Activated CD8-positive, alpha-beta T cell treated with anti-CD3 and anti-CD28 coated beads for 36 hours (primary cell): ENCODE measurements at regions not wholly inside any gene's neighbourhood (a gene's known extent, or its start where the extent isn't known, plus 50 kb on each side); places are given as distances from the start of the nearest gene placed in this dataset.

Experiments
- ATAC-seq: fragments of 200-7000 bp; cut with Tn5 transposase; one replicate; pipeline ENCODE4 v1.10.0; 2021; ENCODE audit warnings: mild to moderate bottlenecking, moderate library complexity
- CTCF ChIA-PET: fragments of 350-600 bp; sonication (Branson Sonifier 250); formaldehyde crosslinking; loops from one replicate; lab custom pipeline; 2021; ENCODE audit warnings: antibody characterized with exemption; lab: Charles Lee
- POLR2A ChIA-PET: fragments of 350-600 bp; sonication (Branson Sonifier 250); formaldehyde crosslinking; loops from one replicate; lab custom pipeline; 2021; ENCODE audit warnings: antibody characterized with exemption; lab: Charles Lee
- DNase-seq: peaks from one replicate; pipeline ENCODE4 v3.0.0-alpha.2; 2020
- H3K27ac Mint-ChIP-seq: one replicate; pipeline ENCODE4 v1.8.0; 2021; ENCODE audit warnings: mild to moderate bottlenecking, mixed read lengths
- H3K27me3 Mint-ChIP-seq: one replicate; pipeline ENCODE4 v1.8.0; 2021; ENCODE audit warnings: mixed read lengths
- H3K36me3 Mint-ChIP-seq: one replicate; pipeline ENCODE4 v1.8.0; 2021; ENCODE audit warnings: low read depth, mixed read lengths
- H3K4me1 Mint-ChIP-seq: one replicate; pipeline ENCODE4 v1.8.0; 2021; ENCODE audit warnings: low read depth, mixed read lengths
- H3K4me3 Mint-ChIP-seq: one replicate; pipeline ENCODE4 v1.8.0; 2021; ENCODE audit warnings: mild to moderate bottlenecking, moderate library complexity, mixed read lengths
- H3K9me3 Mint-ChIP-seq: one replicate; pipeline ENCODE4 v1.8.0; 2021; ENCODE audit warnings: mixed read lengths
- CTCF ChIP-seq: fragments of 200-600 bp; IDR thresholded peaks from one replicate; pipeline ENCODE4 v1.8.0; 2022; ENCODE audit warnings: antibody characterized with exemption, mild to moderate bottlenecking
- intact Hi-C: fragments of 100-400 bp; cut with micrococcal nuclease; formaldehyde crosslinking; loops from one replicate; pipeline ENCODE4 v1.10.0; 2022

GRCh38 chr5:68542207-68542606 lies 326.7 kb downstream of the PIK3R1 start:
- Mint-ChIP-seq H3K4me3 (no peak overlapping the region), H3K27ac (no peak overlapping the region), H3K36me3 (no peaks in the 10 kb centered on the region), H3K9me3 (no peaks in the 10 kb centered on the region), H3K4me1 (peaks cover 6% of the 10 kb centered on the region), H3K27me3 (peaks cover 16% of the 10 kb centered on the region)
- CTCF ChIA-PET: no interaction called here
- no peak for TF ChIP-seq CTCF
- DNase-seq (no peak), ATAC-seq (no peak)
- POLR2A ChIA-PET: no interaction called here
- intact Hi-C loops: no loop called here

GRCh38 chr5:68543212-68543611 lies 327.7 kb downstream of the PIK3R1 start:
- CTCF ChIA-PET: no interaction called here
- intact Hi-C loops: no loop called here
- Mint-ChIP-seq H3K27me3 (peaks cover 16% of the 10 kb centered on the region), H3K4me3 (no peak overlapping the region), H3K36me3 (no peaks in the 10 kb centered on the region), H3K4me1 (peaks cover 6% of the 10 kb centered on the region), H3K27ac (no peak overlapping the region), H3K9me3 (no peaks in the 10 kb centered on the region)
- ATAC-seq (no peak), DNase-seq (no peak)
- POLR2A ChIA-PET: no interaction called here
- TF ChIP-seq CTCF: no peak

DNA sequence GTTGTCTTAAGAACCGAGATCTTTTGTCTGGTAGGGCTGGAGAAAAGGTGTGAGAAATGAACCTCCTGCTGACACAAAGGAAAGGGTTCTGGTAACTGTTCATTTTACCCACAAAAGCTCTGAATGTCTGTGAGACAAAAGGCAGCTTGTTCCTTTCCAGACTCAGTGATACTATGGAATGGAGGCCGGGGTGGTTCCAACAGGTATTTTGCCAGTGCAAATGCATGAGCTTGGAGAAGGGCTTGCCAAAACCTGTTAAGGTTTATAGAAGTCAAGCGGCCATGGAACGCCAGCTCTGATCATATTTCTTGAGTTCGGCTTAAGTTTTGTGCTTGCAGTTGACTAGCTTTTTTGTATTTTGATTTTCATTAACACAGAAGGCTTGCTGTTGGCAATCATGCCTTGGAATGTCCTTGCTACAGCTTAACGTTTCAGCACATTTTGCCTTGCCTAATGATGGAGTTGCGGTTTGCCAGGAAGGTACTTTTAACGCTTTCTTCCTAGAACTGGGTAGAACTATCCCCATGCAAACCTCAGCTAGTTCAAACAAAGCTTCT lies 328.6 kb downstream of the PIK3R1 start:
- Mint-ChIP-seq H3K4me3 (no peak overlapping the region), H3K9me3 (no peaks in the 10 kb centered on the region), H3K36me3 (no peaks in the 10 kb centered on the region), H3K27ac (no peak overlapping the region), H3K4me1 (peaks cover 6% of the 10 kb centered on the region), H3K27me3 (peaks cover 16% of the 10 kb centered on the region)
- DNase-seq (no peak), ATAC-seq (no peak)
- POLR2A ChIA-PET: no interaction called here
- CTCF ChIA-PET: no interaction called here
- no peak for TF ChIP-seq CTCF
- intact Hi-C loops: no loop called here

- DNase-seq: no peak
- intact Hi-C loops: no loop called here
Measured at GRCh38 chr5:68544648-68545552, 329.3 kb downstream of the PIK3R1 start.

More at GRCh38 chr5:68544648-68545552, 329.3 kb downstream of the PIK3R1 start:
- no peak overlapping the region for H3K27ac Mint-ChIP-seq
- H3K27me3 Mint-ChIP-seq: peaks cover 12% of the 10 kb centered on the region
- H3K36me3 Mint-ChIP-seq: no peaks in the 10 kb centered on the region
- TF ChIP-seq CTCF: no peak
- no peaks in the 10 kb centered on the region for H3K9me3 Mint-ChIP-seq
- ATAC-seq: no peak
- H3K4me1 Mint-ChIP-seq: peaks cover 6% of the 10 kb centered on the region
- CTCF ChIA-PET: no interaction called here
- POLR2A ChIA-PET: no interaction called here
- no peak overlapping the region for H3K4me3 Mint-ChIP-seq
